Uterus (tissue), 2 donors: ENCODE measurements at regions not wholly inside any gene's neighbourhood (a gene's known extent, or its start where the extent isn't known, plus 50 kb on each side); places are given as distances from the start of the nearest gene placed in this dataset.

Source experiments
- CTCF ChIP-seq, 4 experiments: fragments of 200-600 bp in 2 of 4; fragments of 450-650 bp in 2 of 4; sonication (generic) in 2 of 4; IDR thresholded peaks; one replicate each; pipeline ENCODE4 v1.5.1; 2016 to 2019; ENCODE audit warnings: antibody characterized with exemption in 4 of 4, mild to moderate bottlenecking in 2 of 4, moderate library complexity in 1 of 4
- POLR2A ChIP-seq, 2 donors: fragments of 450-650 bp; IDR thresholded peaks; one replicate each; pipeline ENCODE4 v1.6.1; 2016; ENCODE audit warnings: antibody characterized with exemption in 2 of 2, mild to moderate bottlenecking in 1 of 2, moderate library complexity in 1 of 2

GRCh38 chr16:14358697-14359305 lies 271.3 kb downstream of the PARN start:
- TF ChIP-seq CTCF (IDR thresholded peaks at IDR 0.05), result no peak
- no peak for TF ChIP-seq POLR2A (IDR thresholded peaks at IDR 0.05)
